Colonic mucosa (tissue), 4 donors: ENCODE measurements at regions not wholly inside any gene's neighbourhood (a gene's known extent, or its start where the extent isn't known, plus 50 kb on each side); places are given as distances from the start of the nearest gene placed in this dataset.

ENCODE experiments used
- DNase-seq: peaks from one replicate; pipeline ENCODE4 v3.0.0-alpha.2; 2020
- H3K27ac ChIP-seq: fragments of 200-600 bp; one replicate; pipeline ENCODE4 v1.8.0; 2021
- H3K27me3 ChIP-seq: fragments of 200-600 bp; one replicate; pipeline ENCODE4 v1.8.0; 2021
- H3K36me3 ChIP-seq: fragments of 200-600 bp; one replicate; pipeline ENCODE4 v1.8.0; 2021
- H3K4me1 ChIP-seq: fragments of 200-600 bp; one replicate; pipeline ENCODE4 v1.8.0; 2021; ENCODE audit warnings: mild to moderate bottlenecking
- H3K4me3 ChIP-seq: fragments of 200-600 bp; one replicate; pipeline ENCODE4 v1.8.0; 2021
- H3K9ac ChIP-seq, 2 donors: one replicate each; pipeline ENCODE4 v1.7.0; 2013; ENCODE audit warnings: control low read depth in 2 of 2, low read depth in 2 of 2, low read length in 2 of 2
- H3K9me3 ChIP-seq: fragments of 200-600 bp; one replicate; pipeline ENCODE4 v1.8.0; 2021
- intact Hi-C: fragments of 100-400 bp; cut with DNase I; formaldehyde crosslinking; loops from one replicate; pipeline ENCODE4 v1.14.1; 2022
- TF ChIP-seq, protein P1 (sequence below): fragments of 200-600 bp; IDR thresholded peaks from one replicate; pipeline ENCODE4 v1.8.0; 2022; ENCODE audit warnings: antibody characterized with exemption, mild to moderate bottlenecking
- donor health status: healthy.
- donor health status: DM: no; HTN: no; CAD: no.
- donor health status: DM: no; HTN: no; CAD: no.

DNA sequence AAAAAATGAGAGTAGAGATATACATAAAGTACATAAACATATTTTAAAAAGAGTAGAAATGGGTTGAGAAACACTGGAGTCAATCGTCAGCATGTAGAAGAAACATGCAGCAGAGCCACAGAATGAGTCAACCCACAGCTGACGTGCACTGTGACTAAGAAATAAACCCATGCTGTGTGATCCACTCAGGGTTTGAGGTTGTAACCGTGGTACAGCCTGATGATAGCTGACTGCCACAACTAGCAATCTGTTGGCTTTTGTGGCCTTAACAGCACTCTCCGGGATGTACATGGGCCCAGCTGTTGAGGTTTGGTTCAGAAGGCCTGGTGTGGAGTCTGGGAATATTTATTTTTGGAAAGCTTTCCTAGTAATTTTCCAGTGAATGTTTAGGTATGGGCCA, 554.4 kb upstream of the MEX3C start:
- Histone ChIP-seq H3K4me1 (no peaks in the 10 kb centered on the region), H3K4me3 (no peak overlapping the region), H3K9ac (no peak overlapping the region), H3K27ac (no peak overlapping the region), H3K9me3 (no peaks in the 10 kb centered on the region), H3K36me3 (no peaks in the 10 kb centered on the region), H3K27me3 (no peaks in the 10 kb centered on the region)
- DNase-seq, result no peak
- intact Hi-C loops, result no loop called here
- TF ChIP-seq, protein P1, sequence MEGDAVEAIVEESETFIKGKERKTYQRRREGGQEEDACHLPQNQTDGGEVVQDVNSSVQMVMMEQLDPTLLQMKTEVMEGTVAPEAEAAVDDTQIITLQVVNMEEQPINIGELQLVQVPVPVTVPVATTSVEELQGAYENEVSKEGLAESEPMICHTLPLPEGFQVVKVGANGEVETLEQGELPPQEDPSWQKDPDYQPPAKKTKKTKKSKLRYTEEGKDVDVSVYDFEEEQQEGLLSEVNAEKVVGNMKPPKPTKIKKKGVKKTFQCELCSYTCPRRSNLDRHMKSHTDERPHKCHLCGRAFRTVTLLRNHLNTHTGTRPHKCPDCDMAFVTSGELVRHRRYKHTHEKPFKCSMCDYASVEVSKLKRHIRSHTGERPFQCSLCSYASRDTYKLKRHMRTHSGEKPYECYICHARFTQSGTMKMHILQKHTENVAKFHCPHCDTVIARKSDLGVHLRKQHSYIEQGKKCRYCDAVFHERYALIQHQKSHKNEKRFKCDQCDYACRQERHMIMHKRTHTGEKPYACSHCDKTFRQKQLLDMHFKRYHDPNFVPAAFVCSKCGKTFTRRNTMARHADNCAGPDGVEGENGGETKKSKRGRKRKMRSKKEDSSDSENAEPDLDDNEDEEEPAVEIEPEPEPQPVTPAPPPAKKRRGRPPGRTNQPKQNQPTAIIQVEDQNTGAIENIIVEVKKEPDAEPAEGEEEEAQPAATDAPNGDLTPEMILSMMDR, result no peak

DNA sequence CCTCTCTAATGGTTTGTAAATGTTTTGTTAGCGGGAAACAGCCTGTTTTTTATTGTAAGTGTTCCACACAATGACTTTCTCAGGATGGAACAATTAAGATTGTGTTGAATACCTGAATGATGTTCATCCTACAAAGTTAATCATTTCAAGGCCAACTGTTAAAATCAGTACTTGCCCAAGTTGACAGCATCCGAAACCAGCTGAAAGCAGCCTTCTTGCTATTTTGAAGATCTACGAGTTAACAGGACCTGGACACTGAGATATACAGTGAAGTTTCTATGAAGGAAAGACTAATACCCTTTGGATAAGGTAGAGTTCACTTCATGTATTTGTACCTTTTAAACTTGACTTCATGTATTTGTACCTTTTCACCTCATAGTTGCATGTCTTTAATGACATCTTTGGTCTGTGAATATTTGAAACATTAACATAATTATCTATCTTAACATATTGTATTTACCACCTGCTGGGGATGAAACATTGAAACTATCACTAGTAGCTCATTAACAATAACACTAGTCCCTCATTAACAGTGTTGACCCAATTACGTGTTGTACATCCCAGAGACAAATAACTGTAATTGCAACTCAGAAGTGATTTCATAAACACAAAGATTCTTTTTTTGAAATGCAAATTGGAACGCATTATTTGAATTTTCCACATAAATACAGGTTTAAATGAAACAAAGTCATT, 556.0 kb upstream of the MEX3C start:
- Histone ChIP-seq H3K36me3 (no peaks in the 10 kb centered on the region), H3K27ac (no peak overlapping the region), H3K4me1 (no peaks in the 10 kb centered on the region), H3K4me3 (no peak overlapping the region), H3K9ac (no peak overlapping the region), H3K9me3 (no peaks in the 10 kb centered on the region), H3K27me3 (no peaks in the 10 kb centered on the region)
- TF ChIP-seq, protein P1, result no peak
- no peak for DNase-seq
- intact Hi-C loops, result no loop called here

DNA sequence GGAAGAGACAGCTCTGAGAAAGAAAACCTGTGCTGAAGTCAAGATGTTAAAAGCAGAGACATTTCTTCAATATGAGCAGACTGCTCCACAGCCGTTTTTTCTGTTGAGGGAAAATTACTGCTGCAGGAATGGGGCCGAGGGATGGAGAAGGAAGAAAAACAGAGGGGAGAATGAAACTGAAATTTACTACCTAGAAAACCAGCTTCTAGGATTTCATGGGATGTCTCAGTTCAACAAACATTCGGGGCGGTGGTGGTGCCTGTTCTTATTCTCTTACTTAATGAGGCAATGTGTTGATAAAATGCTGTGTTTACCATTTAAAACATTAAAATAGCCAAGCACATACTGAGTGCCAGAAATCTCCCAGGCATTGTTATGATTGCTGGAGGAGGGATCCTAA, 557.1 kb upstream of the MEX3C start:
- H3K4me3 ChIP-seq, result no peak overlapping the region
- DNase-seq, result no peak
- no peaks in the 10 kb centered on the region for H3K4me1 ChIP-seq
- H3K9ac ChIP-seq, result no peak overlapping the region
- H3K9me3 ChIP-seq, result no peaks in the 10 kb centered on the region
- H3K27me3 ChIP-seq, result no peaks in the 10 kb centered on the region
- no peak overlapping the region for H3K27ac ChIP-seq
- TF ChIP-seq, protein P1, result no peak
- intact Hi-C loops, result no loop called here
- H3K36me3 ChIP-seq, result no peaks in the 10 kb centered on the region

DNA sequence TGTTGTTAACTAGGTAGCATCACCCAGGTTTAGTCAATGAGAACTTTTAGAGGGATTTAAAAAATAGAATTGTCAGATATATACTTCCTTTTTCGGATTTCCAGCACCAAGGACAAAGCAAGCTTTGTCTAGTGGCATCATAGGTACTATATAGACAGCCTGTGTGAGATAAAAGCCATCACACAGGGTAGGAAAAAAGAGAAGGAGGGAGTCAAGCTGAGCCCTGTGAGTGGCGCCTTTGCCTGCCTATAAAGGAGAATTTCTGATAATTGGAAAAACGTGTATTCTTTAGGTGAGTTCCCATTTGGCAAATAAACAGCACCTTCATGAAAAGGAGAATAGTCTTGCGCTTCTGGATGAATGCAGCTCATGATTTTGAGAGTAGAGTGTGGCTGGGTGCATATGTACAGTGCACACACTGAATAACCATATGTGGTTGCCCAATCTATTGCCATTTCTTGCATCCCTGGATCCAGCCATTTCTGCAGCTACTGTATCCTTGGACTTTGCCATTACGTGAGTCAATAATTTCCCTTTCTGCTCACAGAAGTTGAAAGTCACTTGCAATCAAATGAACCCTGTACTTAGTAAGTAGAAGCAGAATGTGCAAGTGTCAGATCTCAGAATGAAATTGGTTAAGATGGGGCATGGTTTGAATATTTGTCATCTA, 559.9 kb upstream of the MEX3C start:
- H3K27me3 ChIP-seq, result no peaks in the 10 kb centered on the region
- intact Hi-C loops, result no loop called here
- TF ChIP-seq, protein P1, result no peak
- H3K4me1 ChIP-seq, result no peaks in the 10 kb centered on the region
- DNase-seq, result no peak
- H3K27ac ChIP-seq, result no peak overlapping the region
- H3K36me3 ChIP-seq, result no peaks in the 10 kb centered on the region
- no peaks in the 10 kb centered on the region for H3K9me3 ChIP-seq
- no peak overlapping the region for H3K9ac ChIP-seq
- no peak overlapping the region for H3K4me3 ChIP-seq

DNA sequence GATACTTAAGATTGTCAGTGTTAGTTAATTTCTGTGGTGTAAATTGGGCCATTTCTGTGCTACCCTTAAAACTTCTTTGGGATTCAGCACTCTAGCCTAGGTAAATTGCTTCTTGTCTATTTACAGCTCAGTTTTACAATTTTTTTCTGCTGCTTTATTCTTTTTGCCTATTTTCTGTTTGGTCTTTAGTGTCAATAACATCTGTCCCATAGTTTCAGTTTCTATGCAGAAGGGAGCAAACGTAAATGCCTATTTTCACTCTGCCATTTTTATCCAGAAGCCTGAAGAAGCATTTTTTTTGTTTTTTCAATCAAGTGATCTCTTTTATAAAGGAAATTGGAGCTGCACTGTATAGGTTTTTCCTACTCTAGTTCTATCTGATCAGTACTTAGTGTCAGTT, 564.9 kb upstream of the MEX3C start:
- intact Hi-C loops, result no loop called here
- TF ChIP-seq, protein P1, result no peak
- no peak overlapping the region for H3K9ac ChIP-seq
- no peaks in the 10 kb centered on the region for H3K36me3 ChIP-seq
- H3K4me3 ChIP-seq, result no peak overlapping the region
- H3K4me1 ChIP-seq, result no peaks in the 10 kb centered on the region
- H3K27ac ChIP-seq, result no peak overlapping the region
- H3K9me3 ChIP-seq, result no peaks in the 10 kb centered on the region
- no peak for DNase-seq
- H3K27me3 ChIP-seq, result no peaks in the 10 kb centered on the region
